ENCODE measurements at regions not wholly inside any gene's neighbourhood (a gene's known extent, or its start where the extent isn't known, plus 50 kb on each side); places are given as distances from the start of the nearest gene placed in this dataset.

DNA sequence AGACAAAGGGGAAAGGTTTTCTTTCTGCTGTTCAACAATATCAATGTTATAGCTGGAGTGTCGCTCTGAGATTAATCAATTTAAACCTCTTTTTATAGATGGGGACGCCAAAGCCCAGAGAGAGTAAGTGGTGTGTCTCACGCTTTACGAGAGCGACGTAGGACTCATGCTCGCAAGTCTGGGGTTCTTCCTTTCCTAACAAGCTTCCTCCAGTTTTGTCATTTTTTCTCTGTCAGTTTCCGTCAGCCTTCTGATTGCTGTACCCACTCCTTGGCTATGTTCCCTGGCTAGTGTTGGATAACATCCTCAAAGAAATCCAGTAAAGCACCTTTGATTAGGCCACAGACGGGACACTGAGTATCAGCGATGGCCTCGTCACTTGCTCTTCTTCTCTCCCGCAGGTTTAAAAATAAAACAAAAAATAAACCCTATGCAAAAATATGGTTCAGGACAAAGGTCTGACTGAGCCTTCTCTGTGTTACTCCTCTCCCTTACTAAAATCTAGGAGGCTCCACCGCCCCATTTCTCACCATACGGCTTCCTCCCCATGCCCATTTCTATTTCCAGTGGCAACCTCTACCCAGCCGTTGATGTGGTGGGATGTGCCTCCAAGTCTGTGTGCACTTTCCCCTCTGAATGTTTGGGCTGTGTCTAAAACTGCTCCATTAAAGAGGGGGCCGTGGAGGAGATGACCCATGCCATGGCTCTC, 172.7 kb upstream of the PARP11 start:
- no peak for DNase-seq

DNA sequence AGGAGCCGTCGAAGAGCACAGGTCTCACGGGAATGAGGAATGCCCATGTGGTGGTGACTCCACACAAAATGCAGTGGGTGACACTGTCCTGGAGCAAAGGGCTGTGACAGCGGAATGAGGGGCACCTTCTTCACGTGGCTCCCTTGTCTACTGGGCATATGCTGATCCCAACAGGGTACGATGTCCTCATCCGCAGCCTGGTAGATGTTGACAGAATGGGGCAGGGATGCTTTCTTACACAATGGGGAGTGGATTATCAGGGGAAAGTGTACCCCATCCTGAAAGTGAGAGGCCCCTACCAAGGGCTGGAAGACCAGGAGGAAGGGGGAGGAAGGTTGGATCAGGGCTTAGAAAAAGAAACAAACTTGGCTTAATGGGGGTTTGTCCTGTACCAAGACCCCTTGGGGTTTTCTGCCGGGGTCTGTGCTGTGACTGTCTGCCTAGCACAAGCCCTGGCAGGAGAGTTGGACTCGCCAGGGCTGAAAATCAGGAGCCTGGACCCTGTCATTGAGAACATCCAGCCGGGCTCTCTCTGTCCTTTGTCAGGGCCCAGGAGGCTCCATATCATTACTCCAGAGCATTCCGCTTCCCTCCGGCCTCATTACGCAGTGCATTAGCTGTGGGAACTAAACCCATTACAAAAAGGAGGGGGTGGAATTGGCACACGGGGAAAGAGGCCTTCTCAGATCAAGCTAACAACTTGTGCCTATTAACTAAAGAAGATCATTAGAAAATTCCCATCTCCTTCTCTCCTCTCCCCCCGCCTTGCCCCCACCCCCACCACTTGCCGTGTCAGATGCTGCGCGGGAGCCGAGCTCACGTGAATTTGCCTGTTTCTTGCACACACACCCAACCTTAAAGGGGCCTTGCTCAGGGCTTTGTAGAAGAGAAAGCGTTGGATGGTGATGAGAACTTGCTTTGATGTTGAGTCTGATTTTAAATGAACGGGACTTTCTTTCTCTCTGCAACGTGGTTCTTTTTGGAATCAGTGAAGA, 171.8 kb upstream of the PARP11 start:
- DNase-seq, result no peak

DNA sequence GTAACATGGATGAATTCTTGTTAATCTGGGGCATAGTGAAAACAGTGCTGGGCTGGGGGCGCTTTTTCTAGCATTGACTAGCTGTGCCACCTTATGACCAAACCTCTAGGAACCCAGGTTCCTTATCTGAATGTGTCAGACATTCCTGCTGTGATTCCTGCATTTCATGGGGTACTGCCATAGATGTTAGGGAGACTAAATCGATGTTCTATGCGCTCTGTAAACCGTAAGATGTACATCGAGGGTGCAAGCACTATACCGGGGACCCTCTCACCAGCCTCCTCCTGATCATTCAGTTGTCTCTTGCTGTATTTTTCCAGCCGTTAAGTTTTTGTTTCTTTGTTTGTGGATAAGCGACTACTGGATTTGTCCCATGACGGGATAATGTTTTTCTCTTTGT, 170.9 kb upstream of the PARP11 start:
- no peak for DNase-seq

DNA sequence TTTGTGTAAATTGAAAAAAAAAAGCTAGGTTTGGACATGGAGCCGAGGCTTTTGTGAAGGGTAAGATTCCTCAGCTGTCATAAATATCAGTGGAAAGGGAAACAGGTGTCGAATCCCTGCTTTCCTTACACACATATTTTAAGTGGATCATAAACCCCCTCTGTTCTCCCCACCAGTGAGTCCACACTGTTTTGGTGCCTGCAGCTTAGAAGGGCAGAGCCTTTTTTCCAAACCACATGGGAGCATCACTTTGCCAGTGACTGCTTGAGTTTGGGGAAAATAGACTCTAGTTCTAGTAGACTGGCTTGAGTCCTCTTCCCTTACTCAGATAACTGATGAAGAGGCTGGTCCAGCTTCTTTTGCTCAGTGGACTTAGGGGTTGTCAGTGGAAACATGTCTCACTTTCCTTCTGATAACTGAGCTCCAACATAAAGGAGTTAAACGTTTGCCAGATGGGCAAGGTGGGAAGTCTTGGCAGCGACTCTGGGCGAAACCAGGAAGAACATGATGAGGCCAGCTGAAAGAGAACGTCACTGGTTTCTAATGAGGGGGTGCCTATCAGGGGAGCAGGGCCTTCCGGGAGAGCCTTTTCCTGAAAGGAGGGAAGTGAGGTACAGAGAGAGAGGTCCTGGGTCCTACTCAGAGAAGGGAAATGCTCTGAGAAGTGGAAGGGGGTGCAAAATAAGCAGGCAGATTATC, 168.1 kb upstream of the PARP11 start:
- DNase-seq, result no peak

DNA sequence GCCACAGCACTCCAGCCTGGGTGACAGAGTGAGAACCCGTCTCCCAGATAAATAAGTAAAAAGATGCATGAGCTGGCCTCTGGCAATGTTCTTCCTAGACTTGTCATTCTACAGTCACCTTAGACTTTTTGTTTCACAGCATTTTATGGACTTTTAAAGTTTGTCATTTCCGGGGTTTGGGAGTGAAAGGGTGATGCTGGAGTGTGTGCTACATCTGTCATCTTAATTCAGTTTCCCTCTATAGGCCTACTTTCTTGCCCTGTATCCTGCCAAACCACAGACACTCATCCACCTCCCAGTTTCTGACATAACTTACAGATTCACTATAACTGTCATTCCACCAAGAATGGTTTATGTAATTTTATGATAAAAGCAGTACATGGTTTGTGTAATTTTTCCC, 166.7 kb upstream of the PARP11 start:
- DNase-seq, result no peak

DNA sequence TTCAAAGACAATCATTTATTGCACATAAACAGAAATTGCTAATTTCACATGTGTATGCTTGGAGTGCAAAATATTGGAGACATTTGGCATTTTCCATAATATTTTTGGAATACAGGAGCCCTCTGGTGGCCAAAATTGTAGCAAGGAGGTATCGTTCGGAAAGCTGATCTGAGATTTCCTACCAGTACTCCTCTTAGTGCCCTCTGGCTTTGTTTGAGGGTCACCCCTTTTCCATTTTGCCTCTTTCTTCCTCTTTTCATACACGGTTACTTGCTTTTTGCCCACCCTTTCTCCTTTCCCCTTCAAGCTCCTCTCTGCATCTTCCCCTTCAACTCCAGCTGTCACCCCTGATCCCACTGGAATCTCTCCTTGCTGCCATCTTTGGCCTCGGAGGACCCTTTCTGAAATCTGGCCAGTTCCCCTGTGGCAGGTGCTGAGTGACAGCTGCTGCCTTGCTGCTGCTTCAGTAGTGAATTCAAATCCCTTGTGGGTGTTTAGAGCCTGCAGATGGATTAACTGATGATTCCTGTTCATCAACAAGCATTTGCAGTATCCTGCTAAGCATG, 164.6 kb upstream of the PARP11 start:
- peak; percentile 14 for DNase-seq

DNA sequence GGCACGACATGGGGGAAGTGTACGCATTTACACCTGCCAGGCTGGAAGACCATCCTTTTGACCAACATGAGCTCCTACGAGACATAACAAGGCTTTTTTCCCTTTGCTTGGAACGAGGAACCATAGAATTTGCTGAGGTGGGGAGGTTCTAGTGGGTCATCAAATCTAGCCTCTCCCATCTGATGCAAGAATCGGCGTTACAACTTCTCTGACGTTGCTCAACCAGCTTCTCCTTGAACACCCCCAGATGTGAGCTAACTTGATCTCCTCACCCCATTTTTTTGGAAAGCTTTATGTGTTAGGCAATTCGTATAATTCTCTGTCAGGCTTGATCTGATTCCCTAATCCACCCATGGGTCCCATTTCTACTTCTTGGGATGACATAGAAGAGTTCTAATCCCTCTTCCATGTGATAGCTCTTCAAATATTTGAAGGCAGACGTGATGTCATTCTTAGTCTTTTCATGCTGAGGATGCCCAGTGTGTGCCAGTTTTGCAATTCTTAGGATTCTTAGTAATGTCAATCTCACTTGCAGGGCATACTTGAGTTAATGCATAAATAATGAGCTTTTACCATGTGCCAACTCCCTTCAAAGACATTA, 163.6 kb upstream of the PARP11 start:
- no peak for DNase-seq

DNA sequence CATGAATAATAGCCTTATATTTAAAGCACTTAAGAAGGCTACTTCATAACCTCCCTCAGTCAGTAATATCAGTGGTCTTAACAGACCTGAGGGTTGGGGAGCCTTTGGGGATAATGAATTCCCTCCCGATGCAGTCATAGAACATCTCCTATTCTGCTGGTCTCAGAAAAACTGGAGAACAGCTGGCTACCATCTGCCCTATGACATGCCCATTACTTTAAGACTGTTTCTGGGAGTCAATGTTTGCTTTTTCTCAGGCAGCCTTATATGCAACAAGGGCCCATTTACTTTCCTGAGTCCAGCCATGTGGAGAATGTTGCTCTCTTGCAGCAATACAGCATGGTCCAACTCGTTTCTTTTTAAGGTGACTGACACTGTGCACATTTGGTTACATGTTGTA, 161.7 kb upstream of the PARP11 start:
- DNase-seq, result no peak

DNA sequence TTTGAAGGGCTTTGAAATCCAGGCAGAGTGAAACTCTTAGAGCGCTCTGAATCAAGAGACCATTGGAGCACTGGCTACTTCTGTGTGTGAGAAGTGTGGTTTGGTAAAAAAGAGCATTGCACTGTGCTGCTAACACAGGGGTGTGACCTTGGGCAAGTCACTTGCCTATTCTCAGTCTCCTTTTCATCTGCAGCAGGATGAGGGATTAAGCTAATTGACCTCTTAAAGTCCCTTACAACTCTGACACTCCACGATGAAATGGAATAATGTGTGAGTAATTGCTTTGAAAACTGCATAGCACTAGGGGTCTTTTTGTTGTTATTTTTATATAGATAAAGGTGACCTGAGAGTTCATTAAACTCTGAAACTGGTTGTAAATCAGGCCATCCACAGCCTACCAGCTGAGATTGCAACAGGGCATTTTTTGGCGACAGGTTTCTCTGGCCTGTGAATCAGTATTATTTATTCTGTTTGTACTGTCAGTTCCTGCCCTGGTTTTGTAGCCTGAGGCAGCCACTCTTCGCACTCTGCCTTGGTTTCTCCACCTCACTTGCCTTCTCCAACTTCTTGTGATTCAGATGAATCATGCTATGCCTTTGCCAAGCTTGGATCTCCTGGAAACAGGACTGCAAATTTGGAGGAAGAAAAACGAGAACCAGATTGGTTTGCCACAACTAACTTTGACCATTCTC, 159.9 kb upstream of the PARP11 start:
- DNase-seq, result no peak

DNA sequence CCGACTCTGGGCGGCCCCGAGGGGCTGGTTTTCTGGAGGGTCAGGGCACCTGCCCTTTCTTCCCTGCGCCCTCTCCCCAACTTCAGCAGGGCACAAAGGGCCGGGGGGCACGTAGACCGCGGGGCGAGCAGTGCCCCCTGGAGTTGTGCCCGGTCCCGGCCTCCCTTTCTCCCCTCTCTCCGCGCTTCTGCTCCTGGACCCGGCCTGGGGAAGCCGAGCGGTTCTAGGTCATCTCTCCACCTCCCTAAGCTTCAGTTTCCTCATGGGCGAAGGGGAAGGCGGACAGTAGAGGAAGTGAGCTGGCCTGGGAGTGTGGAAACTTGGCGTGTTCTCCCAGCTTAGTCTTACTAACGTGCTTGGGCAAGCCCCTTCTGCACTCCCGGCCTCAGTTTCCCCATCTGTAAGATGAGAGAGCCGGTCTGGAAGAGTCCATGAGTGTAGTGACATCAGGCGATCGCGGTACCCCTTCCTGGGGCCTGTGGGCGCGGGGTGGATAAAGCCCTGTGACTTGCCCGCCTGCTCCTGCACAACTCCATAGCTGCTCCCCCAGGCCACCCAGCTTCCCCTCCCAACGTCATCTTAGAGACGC, 158.6 kb upstream of the PARP11 start:
- no peak for DNase-seq

DNA sequence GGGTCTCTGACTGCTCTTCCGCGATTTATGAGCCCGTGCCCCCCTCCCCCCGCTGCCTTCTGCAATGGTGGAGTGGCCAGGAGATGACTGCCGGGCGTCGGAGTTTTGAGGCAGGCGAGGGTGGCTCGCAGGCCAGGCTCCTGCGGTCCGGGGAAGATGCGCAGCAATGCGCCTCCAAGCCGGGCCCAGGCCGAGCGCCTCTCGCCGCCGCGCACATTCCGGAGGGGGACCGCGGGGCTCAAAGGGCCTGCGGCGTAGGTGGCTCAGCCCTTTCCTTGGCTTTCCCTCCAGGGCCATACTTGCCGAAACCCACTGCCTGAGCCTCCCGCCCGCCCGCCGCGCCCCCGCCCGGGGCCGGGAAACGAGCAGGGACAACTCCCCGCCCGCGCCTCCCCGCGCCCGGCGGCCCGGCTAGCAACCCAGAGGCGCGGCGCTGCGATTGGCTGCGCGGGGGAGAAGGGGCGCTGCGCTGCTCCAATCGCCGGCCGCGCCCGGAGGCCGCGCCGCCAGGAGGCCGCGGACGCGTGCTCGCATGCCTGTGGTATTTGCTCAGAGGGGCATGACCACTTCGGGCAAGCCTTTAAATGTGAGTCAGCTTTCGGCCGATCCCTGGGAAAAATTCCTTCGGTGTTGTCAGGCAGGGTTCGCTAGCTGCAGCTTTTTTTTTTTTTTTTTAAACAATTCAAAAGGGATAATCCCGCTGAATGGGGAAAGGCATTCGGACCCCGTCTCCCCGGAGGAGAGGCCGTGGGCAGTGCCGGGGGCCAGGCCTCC, 157.9 kb upstream of the PARP11 start:
- DNase-seq, result peak; percentile 55

DNA sequence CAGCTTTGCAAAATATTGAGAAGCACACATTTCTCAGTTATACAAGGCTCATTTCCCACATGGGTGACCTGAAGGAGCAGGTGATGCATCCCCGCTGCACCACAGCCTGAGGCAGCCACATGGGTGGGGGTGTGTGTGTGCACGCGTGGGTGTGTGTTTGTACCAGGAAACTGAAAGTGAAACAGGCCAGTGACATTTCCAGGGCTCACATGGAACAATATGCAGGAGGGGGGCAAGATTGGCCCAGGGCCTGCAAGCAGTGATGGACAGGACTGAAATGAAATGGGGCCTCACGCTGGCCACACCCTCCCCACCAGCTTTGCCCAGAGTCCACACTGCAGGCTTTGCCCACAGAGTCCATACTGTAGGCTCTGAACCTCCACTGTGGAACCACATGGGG, 154.2 kb upstream of the PARP11 start:
- DNase-seq, result no peak

DNA sequence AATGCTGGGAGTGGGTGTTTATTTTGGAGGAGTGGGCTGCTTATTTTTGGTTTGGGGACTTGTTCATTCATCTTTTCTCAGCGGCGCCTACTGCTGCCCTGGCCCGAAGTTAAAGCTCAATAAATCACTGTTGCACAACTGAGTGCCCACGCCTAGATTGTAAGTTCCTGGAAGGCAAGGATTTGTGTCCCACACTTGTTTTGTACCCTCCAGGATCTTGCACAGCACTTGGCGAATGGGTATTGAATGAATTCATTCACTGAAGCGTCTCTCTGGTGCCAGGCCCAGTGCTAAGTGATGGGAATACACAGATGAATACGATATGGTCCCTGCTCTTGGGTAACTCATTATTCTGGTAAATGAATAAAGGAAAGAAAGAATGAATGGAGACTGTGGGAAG, 153.3 kb upstream of the PARP11 start:
- no peak for DNase-seq

DNA sequence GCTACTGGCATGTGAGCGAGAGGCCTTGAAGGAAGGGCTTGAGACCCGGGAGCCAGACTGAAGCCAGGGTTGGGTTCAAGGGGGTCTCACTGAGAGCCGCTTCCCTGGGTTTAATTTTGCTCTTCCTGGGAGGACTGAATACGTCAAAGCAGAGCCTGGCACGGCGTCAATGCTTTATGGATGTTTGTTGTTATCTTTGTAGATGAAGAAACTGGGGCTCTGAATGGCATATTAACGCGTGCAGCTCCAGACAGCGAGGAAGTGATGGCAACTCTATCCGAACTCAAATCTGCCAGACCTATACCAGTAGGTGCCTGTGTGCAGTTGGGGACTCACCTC, 152.8 kb upstream of the PARP11 start:
- DNase-seq, result no peak

DNA sequence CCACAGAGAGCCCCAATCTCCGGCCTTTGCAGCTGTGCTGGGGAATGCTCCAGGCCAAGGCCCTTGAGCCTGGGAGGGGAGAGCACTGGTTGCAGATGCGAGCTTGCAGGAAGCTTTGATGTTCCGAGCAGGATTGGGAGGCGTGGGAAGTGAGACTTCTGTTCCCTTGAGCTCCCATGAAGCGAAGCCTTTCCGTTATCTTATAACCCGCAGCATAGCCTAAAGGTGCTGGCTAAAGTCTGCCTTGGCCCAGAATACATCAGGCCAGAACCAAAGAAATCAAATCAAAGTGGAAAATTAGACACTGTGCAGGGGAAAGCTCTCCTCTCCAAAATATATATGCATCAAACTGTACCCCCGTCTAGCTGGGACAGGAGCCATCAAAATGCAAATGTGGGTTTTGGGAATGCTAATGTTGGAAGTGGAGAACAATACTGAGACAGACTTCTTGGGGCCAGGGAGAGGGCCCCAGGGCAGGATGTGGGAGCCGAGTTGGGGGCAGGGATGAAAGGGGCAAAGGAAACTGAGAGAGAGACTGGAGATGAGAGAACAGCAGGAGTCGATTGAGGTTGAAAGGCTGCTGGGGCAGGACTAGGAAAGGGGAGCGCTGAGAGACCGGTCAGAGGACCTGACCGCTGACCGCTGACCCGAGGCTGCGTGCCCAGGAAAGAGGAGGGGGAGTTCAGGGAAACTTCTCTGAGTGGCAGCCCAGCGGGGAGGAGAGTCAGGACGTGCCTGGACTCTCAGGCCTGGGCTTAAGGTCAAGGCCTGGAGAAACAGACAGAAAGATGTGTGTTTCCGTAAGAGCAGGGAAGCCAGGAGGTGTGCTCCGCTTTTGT, 152.2 kb upstream of the PARP11 start:
- no peak for DNase-seq

DNA sequence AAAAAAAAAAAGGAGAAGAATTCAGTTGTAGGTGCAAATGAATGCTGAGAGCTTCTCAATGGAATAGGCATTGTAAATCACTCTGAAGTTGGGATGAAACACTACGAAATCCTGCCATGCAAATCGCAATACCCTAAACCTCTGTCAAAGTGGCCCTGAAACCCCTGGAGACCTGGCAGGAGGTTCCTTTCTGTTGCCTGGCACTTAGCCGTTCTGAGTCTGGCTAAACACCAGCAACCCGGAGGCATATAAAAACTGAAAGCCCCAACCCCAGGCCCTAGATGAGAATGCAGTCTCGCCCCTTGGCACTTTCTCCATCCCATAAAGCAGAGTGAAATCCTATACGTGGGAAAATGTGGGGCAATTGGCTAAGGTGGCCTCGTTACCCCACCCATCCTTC, 151.5 kb upstream of the PARP11 start:
- DNase-seq, result no peak

DNA sequence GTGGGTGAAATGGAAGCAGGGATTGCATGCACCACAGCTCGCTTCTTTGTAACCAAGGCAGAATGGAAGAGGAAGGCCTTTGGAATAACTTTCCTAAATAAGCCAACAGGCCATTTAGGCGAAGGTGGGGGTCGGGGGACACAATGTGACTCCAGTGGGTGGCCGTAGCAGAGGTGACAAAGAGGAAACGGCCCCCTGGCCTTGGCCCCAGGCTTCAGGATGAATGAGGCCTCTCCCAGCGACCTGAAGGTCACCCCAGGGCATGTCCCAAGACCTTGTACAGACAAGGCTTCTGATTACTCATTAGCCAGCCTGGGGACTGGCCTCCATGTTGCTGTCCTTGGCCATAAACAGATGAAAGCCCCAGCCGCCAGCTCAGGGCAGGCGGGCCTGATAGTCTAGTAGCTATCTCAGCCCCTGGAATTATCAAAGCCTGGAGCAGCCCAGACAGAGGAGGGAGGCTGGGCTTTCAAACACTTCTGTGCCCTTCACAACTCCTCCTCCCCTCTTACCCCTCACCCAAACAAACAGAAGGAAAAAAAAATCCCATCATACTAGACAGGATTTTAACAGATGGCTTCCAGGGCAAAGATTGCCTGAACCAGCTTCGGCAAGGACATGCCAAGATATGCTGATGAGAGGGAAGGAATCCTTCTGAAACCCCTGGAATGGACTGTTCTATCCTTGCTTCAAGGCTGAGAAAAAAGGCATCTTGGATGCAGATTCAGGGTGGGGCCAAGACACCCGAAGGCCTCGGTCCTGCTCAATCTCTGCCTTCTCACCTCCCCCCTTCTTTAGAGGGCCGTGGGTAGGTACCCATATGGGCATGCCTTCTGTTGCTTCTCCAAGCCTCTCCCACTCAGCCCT, 142.3 kb upstream of the PARP11 start:
- no peak for DNase-seq

DNA sequence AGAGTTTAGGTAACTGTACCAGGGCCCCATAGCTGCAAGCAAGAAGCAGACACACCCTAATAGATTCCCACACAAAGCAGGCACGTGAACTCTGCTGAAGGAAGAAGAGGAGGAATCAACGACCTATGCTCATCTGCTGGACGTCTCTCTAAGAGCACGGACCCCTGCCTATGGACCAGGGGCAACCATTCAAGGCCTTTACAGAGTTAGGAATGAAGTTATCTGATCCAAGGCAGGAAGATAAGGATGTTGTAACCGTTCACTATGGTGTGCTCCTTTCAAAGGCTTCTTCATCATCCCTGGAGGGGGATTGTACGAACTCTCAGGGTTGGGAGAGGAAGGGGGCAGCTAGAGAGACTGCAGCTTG, 141.6 kb upstream of the PARP11 start:
- no peak for DNase-seq

DNA sequence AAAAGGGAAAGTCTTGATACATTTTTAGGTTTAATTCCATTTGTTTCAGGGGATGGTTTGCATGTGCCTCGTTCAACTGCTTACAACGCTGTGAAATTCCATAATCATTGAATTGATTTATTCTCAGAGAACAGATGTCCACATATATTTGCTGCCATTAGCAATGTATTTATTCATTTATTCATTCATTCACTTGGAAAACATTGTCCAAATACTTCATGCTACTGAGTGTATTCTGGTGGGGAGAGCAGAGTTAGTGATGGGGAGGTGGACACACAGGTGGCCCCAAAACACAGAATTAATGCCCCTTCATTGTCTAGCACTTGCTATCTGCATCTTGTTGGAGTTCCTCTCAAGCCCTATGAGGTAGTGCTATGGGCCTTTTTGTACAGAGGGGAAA, 141.2 kb upstream of the PARP11 start:
- DNase-seq, result no peak
